Smooth muscle cell (in vitro differentiated cells): ENCODE measurements at regions not wholly inside any gene's neighbourhood (a gene's known extent, or its start where the extent isn't known, plus 50 kb on each side); places are given as distances from the start of the nearest gene placed in this dataset.

Experiments used
- DNase-seq: peaks from one replicate; lab custom pipeline; 2025; ENCODE audit not compliant: unreplicated experiment; lab: John Stamatoyannopoulos, UW
- H2AFZ ChIP-seq: fragments of 200-600 bp; sonication (generic); 2 replicates; pipeline ENCODE4 v1.6.0; 2016; ENCODE audit warnings: antibody characterized with exemption, low read depth, mild to moderate bottlenecking
- H3F3A ChIP-seq: fragments of 200-600 bp; sonication (generic); 2 replicates; pipeline ENCODE4 v1.6.0; 2017; ENCODE audit warnings: antibody characterized with exemption, low read depth
- H3K27ac ChIP-seq: fragments of 200-600 bp; sonication (generic); 2 replicates; pipeline ENCODE4 v1.5.1; 2016; ENCODE audit warnings: low read depth, mild to moderate bottlenecking
- H3K27me3 ChIP-seq: fragments of 200-600 bp; sonication (generic); 2 replicates; pipeline ENCODE4 v1.6.1; 2016; ENCODE audit warnings: low read depth, mild to moderate bottlenecking
- H3K36me3 ChIP-seq: fragments of 200-600 bp; sonication (generic); 2 replicates; pipeline ENCODE4 v1.5.1; 2016; ENCODE audit warnings: low read depth
- H3K4me1 ChIP-seq: fragments of 200-600 bp; sonication (generic); 2 replicates; pipeline ENCODE4 v1.5.1; 2016; ENCODE audit warnings: low read depth
- H3K4me2 ChIP-seq: fragments of 200-600 bp; sonication (generic); 2 replicates; pipeline ENCODE4 v1.6.0; 2016; ENCODE audit warnings: mild to moderate bottlenecking
- H3K4me3 ChIP-seq: fragments of 200-600 bp; sonication (generic); 2 replicates; pipeline ENCODE4 v1.5.1; 2016; ENCODE audit warnings: mild to moderate bottlenecking
- H3K79me2 ChIP-seq: fragments of 200-600 bp; sonication (generic); 2 replicates; pipeline ENCODE4 v1.6.0; 2016; ENCODE audit warnings: low read depth, mild to moderate bottlenecking
- H3K9ac ChIP-seq: fragments of 200-600 bp; sonication (generic); 2 replicates; pipeline ENCODE4 v1.6.0; 2016; ENCODE audit warnings: low read depth
- H3K9me3 ChIP-seq: fragments of 200-600 bp; sonication (generic); replicated peaks from 2 replicates; pipeline ENCODE4 v1.5.1; 2016; ENCODE audit warnings: low read depth
- H4K20me1 ChIP-seq: fragments of 200-600 bp; sonication (generic); 2 replicates; pipeline ENCODE4 v1.6.0; 2016; ENCODE audit warnings: low read depth
- WGBS: methylation state at CpG from one replicate; pipeline ENCODE4 v1.1.7; 2016; ENCODE audit warnings: low lambda C conversion rate; 5-methylcytosine and 5-hydroxymethylcytosine counted together
- TF ChIP-seq, protein P1 (sequence below): fragments of 200-600 bp; sonication (generic); IDR thresholded peaks from 2 replicates; pipeline ENCODE4 v1.5.1; 2017; ENCODE audit warnings: borderline replicate concordance, mild to moderate bottlenecking, antibody characterized with exemption; ENCODE audit not compliant: insufficient read depth, poor library complexity, severe bottlenecking

DNA sequence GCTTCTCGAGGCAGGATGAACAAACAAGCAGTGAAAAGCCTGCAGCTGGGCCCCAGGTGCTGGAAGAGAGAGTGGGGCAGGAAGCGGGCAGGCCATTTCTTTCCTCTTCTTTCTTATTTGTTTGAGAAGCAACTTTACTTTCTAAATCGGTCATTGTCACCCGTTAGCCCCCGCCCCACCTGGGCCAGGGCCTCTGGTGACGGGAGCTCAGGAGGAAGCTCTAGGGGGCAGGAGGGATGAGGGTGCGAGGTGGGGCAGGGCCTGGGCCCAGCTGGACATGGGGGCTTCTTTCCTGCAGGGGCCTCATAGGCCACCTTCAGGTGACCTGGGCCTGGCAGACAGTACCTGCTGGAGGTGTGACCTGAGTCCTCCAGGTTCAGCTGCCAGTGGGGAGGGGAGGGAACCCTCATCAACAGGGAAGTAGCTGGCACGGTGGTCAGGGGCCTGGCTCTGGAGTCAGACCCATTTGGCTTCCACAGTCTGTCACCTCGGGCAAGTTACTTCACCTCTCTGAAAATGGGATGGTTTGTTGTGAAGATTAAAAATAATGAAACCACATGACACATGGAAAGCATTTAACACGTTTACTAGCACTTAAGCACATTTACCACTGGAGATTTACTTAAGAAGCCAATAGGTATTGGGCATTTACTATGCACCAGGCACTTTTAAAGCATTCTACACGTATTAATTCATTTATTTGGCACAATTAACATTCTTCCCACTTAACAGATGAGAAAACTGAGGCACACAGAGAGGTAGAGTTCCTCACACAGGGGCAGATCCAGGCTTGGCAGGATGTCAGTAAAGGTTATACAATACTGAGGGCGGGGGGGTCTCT is 54.1 kb upstream of the ID3 start:
- Histone ChIP-seq H3F3A (no peaks in the 10 kb centered on the region), H2AFZ (no peak overlapping the region), H3K9ac (no peak overlapping the region), H4K20me1 (no peaks in the 10 kb centered on the region), H3K4me1 (no peaks in the 10 kb centered on the region), H3K27me3 (peaks cover 2% of the 10 kb centered on the region), H3K4me2 (no peak overlapping the region), H3K9me3 (no peaks in the 10 kb centered on the region), H3K79me2 (no peaks in the 10 kb centered on the region), H3K4me3 (no peak overlapping the region), H3K36me3 (no peaks in the 10 kb centered on the region), H3K27ac (no peak overlapping the region)
- TF ChIP-seq, protein P1, sequence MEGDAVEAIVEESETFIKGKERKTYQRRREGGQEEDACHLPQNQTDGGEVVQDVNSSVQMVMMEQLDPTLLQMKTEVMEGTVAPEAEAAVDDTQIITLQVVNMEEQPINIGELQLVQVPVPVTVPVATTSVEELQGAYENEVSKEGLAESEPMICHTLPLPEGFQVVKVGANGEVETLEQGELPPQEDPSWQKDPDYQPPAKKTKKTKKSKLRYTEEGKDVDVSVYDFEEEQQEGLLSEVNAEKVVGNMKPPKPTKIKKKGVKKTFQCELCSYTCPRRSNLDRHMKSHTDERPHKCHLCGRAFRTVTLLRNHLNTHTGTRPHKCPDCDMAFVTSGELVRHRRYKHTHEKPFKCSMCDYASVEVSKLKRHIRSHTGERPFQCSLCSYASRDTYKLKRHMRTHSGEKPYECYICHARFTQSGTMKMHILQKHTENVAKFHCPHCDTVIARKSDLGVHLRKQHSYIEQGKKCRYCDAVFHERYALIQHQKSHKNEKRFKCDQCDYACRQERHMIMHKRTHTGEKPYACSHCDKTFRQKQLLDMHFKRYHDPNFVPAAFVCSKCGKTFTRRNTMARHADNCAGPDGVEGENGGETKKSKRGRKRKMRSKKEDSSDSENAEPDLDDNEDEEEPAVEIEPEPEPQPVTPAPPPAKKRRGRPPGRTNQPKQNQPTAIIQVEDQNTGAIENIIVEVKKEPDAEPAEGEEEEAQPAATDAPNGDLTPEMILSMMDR: no peak
- 80% methylated on average over 12 of the region's 12 CpGs for WGBS
- no peak for DNase-seq

DNA sequence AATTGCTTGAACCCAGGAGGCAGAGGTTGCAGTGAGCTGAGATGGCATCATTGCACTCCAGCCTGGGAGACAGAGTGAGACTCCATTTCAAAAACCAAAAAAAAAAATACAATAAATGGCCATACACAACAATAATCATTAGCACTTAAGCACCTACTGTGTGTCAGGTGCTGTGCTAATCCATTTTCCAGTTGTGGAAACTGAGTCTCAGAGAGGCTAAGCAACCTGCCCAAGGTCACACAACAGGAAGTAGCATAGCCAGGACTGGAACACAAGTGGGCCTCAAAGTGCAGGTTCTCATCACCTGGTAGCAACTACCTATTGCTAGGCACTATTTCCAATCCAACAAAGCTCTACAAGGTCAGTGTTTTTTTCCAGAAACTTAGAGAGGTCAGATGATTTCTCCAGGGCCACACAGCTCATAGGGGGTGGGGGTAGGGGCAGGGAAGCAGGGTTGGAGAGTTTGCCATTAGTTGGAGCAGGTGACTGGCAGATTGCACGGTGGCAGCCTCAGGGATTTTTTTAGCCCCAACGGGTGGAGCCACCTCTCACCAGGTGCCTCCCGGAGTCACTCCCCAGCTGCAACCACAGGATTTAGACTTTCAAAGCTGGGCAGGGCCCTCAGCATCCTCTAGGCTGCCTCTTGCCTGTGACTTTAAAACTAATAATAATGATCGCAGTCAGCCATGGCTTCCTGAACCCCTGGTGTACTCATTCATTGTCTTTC is 52.5 kb upstream of the ID3 start:
- TF ChIP-seq, protein P1: no peak
- no peak overlapping the region for H3K4me2 ChIP-seq
- no peak overlapping the region for H3K9ac ChIP-seq
- no peaks in the 10 kb centered on the region for H3K27me3 ChIP-seq
- 64% methylated on average over 4 of the region's 4 CpGs for WGBS
- no peak overlapping the region for H2AFZ ChIP-seq
- no peak overlapping the region for H3K27ac ChIP-seq
- H3K4me1 ChIP-seq: no peaks in the 10 kb centered on the region
- H3K36me3 ChIP-seq: no peaks in the 10 kb centered on the region
- no peaks in the 10 kb centered on the region for H3K79me2 ChIP-seq
- H3K9me3 ChIP-seq: no peaks in the 10 kb centered on the region
- no peaks in the 10 kb centered on the region for H3F3A ChIP-seq
- no peak for DNase-seq
- H3K4me3 ChIP-seq: no peak overlapping the region
- H4K20me1 ChIP-seq: no peaks in the 10 kb centered on the region

DNA sequence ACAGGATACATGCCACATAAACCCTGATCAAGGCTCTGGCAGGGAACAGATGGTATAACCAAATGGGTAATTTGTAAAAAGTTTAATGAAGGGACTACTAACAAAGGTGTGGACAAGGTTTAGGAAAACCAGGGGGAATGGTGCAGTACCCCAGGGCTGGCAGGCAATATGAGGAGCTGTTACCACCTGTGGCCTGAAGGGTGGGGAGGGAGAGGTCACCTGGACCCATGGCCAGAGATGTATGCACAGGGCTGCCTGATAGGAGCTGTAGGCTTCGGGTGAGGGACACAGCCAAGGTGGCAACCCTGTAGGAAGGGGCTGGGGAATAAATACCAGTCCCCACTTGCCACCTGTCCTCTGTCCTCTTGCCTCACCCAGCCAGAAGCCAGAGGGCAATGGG is 51.4 kb upstream of the ID3 start:
- DNase-seq: no peak
- WGBS: 94% methylated on average over 1 of the region's 1 CpG
- Histone ChIP-seq H3K36me3 (no peaks in the 10 kb centered on the region), H3K4me2 (no peak overlapping the region), H4K20me1 (no peaks in the 10 kb centered on the region), H3K4me3 (no peak overlapping the region), H3K9ac (no peak overlapping the region), H2AFZ (no peak overlapping the region), H3F3A (no peaks in the 10 kb centered on the region), H3K4me1 (no peaks in the 10 kb centered on the region), H3K27ac (no peak overlapping the region), H3K79me2 (no peaks in the 10 kb centered on the region), H3K9me3 (no peaks in the 10 kb centered on the region), H3K27me3 (no peaks in the 10 kb centered on the region)
- TF ChIP-seq, protein P1: no peak
